OCI-LY3 (cell line): ENCODE measurements at regions not wholly inside any gene's neighbourhood (a gene's known extent, or its start where the extent isn't known, plus 50 kb on each side); places are given as distances from the start of the nearest gene placed in this dataset.

ENCODE experiments used
- CTCF ChIP-seq: fragments of 200-600, 300-600 bp; sonication (generic); IDR thresholded peaks from 2 replicates; pipeline ENCODE4 v1.5.1; 2014; ENCODE audit warnings: antibody characterized with exemption, low read length, low read depth
- EZH2phosphoT487 ChIP-seq: fragments of 200-600 bp; shearing (Covaris generic); IDR thresholded peaks from 2 replicates; pipeline ENCODE4 v1.6.1; 2018; ENCODE audit warnings: antibody characterized with exemption, mixed run types, low read depth

DNA sequence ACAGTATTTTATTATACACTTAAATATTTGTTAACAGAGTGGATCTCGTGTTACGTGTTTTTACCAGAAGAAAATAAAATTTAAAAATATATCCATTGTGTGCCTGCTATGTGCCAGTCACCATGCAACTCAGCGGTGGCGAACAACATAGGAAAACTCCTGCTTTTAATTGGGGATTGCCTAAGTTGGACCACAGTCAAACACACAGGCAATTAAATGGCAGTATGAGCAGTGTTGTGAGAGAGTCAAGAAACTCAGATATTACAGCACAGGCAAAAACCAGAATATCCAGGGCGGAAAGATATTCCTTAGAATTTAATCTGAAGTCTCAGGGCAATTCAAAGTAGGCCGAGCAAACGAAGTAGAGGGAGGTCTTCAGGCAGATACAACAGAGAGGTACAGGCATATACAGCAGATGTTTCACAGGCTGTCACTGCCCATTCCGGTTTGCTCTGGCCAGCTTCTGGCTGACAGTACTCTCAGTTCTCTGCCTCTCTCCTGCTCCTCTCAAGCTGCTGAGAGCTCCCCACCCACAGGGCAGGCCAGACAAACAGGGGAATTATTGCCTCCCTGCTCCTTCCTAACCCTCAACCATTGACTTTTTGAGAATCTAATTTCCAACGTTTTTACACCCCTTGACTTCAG, 540.2 kb upstream of the TMEM132C start:
- no peak for TF ChIP-seq CTCF
- TF ChIP-seq EZH2phosphoT487, result no peak
